MM.1S (cell line): ENCODE measurements at regions not wholly inside any gene's neighbourhood (a gene's known extent, or its start where the extent isn't known, plus 50 kb on each side); places are given as distances from the start of the nearest gene placed in this dataset.

ENCODE experiments used
- DNase-seq: peaks from one replicate; pipeline ENCODE4 v3.0.0-alpha.2; 2015
- H2AFZ ChIP-seq: fragments of 300-600 bp; sonication (generic); 2 replicates; pipeline ENCODE4 v1.6.0; 2016; ENCODE audit warnings: antibody characterized with exemption, low read length
- H3F3A ChIP-seq: fragments of 300-600 bp; sonication (generic); 2 replicates; pipeline ENCODE4 v1.6.1; 2016; ENCODE audit warnings: mild to moderate bottlenecking, antibody characterized with exemption, low read length, moderate library complexity, mixed read lengths; ENCODE audit not compliant: insufficient read depth
- H3K27ac ChIP-seq: fragments of 300-600 bp; sonication (generic); 2 replicates; pipeline ENCODE4 v1.5.1; 2016; ENCODE audit warnings: mild to moderate bottlenecking, low read length
- H3K27me3 ChIP-seq: fragments of 300-600 bp; sonication (generic); replicated peaks from 2 replicates; pipeline ENCODE4 v1.6.0; 2016; ENCODE audit warnings: low read length; ENCODE audit not compliant: insufficient read depth
- H3K36me3 ChIP-seq: fragments of 300-600 bp; sonication (generic); replicated peaks from 2 replicates; pipeline ENCODE4 v1.6.1; 2016; ENCODE audit warnings: mild to moderate bottlenecking, low read length, mixed read lengths; ENCODE audit not compliant: insufficient read depth
- H3K4me1 ChIP-seq: fragments of 300-600 bp; sonication (generic); 2 replicates; pipeline ENCODE4 v1.6.1; 2016; ENCODE audit warnings: low read length, mixed read lengths
- H3K4me2 ChIP-seq: fragments of 300-600 bp; sonication (generic); 2 replicates; pipeline ENCODE4 v1.6.0; 2016; ENCODE audit warnings: low read depth, low read length
- H3K4me3 ChIP-seq: fragments of 300-600 bp; sonication (generic); 2 replicates; pipeline ENCODE4 v1.5.1; 2016; ENCODE audit warnings: low read length, mixed read lengths
- H3K79me2 ChIP-seq: fragments of 300-600 bp; sonication (generic); 2 replicates; pipeline ENCODE4 v1.6.1; 2016; ENCODE audit warnings: mixed run types, low read length, mixed read lengths
- H3K9ac ChIP-seq: fragments of 300-600 bp; sonication (generic); 2 replicates; pipeline ENCODE4 v1.6.1; 2016; ENCODE audit warnings: low read length, mixed read lengths
- H3K9me2 ChIP-seq: fragments of 300-600 bp; sonication (generic); replicated peaks from 2 replicates; pipeline ENCODE4 v1.6.1; 2016; ENCODE audit warnings: mild to moderate bottlenecking, low read length, mixed read lengths; ENCODE audit not compliant: insufficient read depth
- H3K9me3 ChIP-seq: fragments of 300-600 bp; sonication (generic); replicated peaks from 2 replicates; pipeline ENCODE4 v1.6.1; 2016; ENCODE audit warnings: mild to moderate bottlenecking, low read length, mixed read lengths; ENCODE audit not compliant: insufficient read depth
- H4K20me1 ChIP-seq: fragments of 300-600 bp; sonication (generic); 2 replicates; pipeline ENCODE4 v1.6.1; 2016; ENCODE audit warnings: mild to moderate bottlenecking, low read length, moderate library complexity, mixed read lengths; ENCODE audit not compliant: insufficient read depth
- CTCF ChIP-seq: fragments of 300-600 bp; sonication (generic); IDR thresholded peaks from 2 replicates; pipeline ENCODE4 v1.5.1; 2016; ENCODE audit warnings: antibody characterized with exemption, low read length, mixed read lengths
- EZH2 ChIP-seq: fragments of 300-600 bp; sonication (generic); optimal IDR thresholded peaks from 2 replicates; pipeline ENCODE3; 2017; ENCODE audit warnings: low read depth, mild to moderate bottlenecking, antibody characterized with exemption, low read length, mixed read lengths
- EZH2phosphoT487 ChIP-seq: fragments of 300-600 bp; sonication (generic); IDR thresholded peaks from 2 replicates; pipeline ENCODE4 v1.6.1; 2018; ENCODE audit warnings: antibody characterized with exemption, low read length

GRCh38 chr5:67510204-67510603 is 313.6 kb upstream of the CD180 start:
- DNase-seq = no peak
- Histone ChIP-seq H3K27ac (no peak overlapping the region), H3F3A (no peaks in the 10 kb centered on the region), H3K4me3 (no peak overlapping the region), H3K9ac (no peak overlapping the region), H3K9me2 (no peaks in the 10 kb centered on the region), H3K4me2 (no peak overlapping the region), H3K9me3 (no peaks in the 10 kb centered on the region), H4K20me1 (no peaks in the 10 kb centered on the region), H3K27me3 (no peaks in the 10 kb centered on the region), H2AFZ (no peak overlapping the region), H3K36me3 (no peaks in the 10 kb centered on the region), H3K79me2 (no peaks in the 10 kb centered on the region), H3K4me1 (0 out of 2 replicates have a peak, but pooled peaks cover 6% of the 10 kb centered on the region)
- TF ChIP-seq EZH2 = no peak
- TF ChIP-seq CTCF = no peak
- TF ChIP-seq EZH2phosphoT487 = no peak

GRCh38 chr5:67509402-67510186 is 313.0 kb upstream of the CD180 start:
- TF ChIP-seq EZH2 = no peak
- no peak for TF ChIP-seq EZH2phosphoT487
- no peak for TF ChIP-seq CTCF

GRCh38 chr5:67506241-67506640 is 309.6 kb upstream of the CD180 start:
- Histone ChIP-seq H2AFZ (no peak overlapping the region), H4K20me1 (no peaks in the 10 kb centered on the region), H3K36me3 (no peaks in the 10 kb centered on the region), H3K79me2 (no peaks in the 10 kb centered on the region), H3K9me2 (no peaks in the 10 kb centered on the region), H3K4me2 (no peak overlapping the region), H3K4me3 (no peak overlapping the region), H3K27ac (no peak overlapping the region), H3K9me3 (no peaks in the 10 kb centered on the region), H3F3A (no peaks in the 10 kb centered on the region), H3K27me3 (no peaks in the 10 kb centered on the region), H3K9ac (no peak overlapping the region), H3K4me1 (0 out of 2 replicates have a peak, but pooled peaks cover 6% of the 10 kb centered on the region)
- TF ChIP-seq CTCF (no peak), EZH2 (no peak), EZH2phosphoT487 (no peak)
- no peak for DNase-seq

More at GRCh38 chr5:67509402-67510186, 313.0 kb upstream of the CD180 start:
- peak; percentile 27 for DNase-seq
- Histone ChIP-seq H3K9me3 (no peaks in the 10 kb centered on the region), H3K4me1 (0 out of 2 replicates have a peak, but pooled peaks cover 6% of the 10 kb centered on the region), H3K79me2 (no peaks in the 10 kb centered on the region), H3K27me3 (no peaks in the 10 kb centered on the region), H3K36me3 (no peaks in the 10 kb centered on the region), H2AFZ (no peak overlapping the region), H4K20me1 (no peaks in the 10 kb centered on the region), H3F3A (no peaks in the 10 kb centered on the region), H3K9ac (no peak overlapping the region), H3K4me3 (no peak overlapping the region), H3K4me2 (peak overlapping the region; percentile 11; the same call in 1 of the 2 replicates), H3K9me2 (no peaks in the 10 kb centered on the region), H3K27ac (no peak overlapping the region)
